ENCODE measurements at regions not wholly inside any gene's neighbourhood (a gene's known extent, or its start where the extent isn't known, plus 50 kb on each side); places are given as distances from the start of the nearest gene placed in this dataset.

DNA sequence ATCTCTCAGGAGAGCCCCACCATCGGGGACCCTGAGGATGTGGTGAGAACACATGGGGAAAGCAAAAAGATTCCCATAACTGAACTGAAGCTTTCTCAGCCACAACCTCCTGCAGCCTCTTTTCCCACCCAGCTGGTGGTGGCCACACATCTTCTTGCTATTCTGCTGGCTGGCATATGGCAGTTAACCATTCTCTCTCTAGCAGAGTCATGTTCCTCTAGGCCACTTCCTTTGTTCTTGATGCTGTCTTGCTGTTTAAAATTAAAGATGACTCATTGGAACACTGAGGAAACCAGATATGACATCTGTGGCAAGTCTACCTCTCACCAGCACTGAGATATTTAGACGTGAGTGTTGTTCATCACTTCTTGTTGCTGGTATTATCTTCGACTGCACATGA lies 180.3 kb upstream of the ROBO2 start (continued):
- TF ChIP-seq, protein P1, sequence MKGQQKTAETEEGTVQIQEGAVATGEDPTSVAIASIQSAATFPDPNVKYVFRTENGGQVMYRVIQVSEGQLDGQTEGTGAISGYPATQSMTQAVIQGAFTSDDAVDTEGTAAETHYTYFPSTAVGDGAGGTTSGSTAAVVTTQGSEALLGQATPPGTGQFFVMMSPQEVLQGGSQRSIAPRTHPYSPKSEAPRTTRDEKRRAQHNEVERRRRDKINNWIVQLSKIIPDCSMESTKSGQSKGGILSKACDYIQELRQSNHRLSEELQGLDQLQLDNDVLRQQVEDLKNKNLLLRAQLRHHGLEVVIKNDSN (IDR thresholded peaks at IDR 0.05; ENCODE audit: borderline replicate concordance, low read depth), result no peak
- no peak for TF ChIP-seq MXI1 (IDR thresholded peaks at IDR 0.05; ENCODE audit: low read depth, low read length)
- TF ChIP-seq, protein P2, sequence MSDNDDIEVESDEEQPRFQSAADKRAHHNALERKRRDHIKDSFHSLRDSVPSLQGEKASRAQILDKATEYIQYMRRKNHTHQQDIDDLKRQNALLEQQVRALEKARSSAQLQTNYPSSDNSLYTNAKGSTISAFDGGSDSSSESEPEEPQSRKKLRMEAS (IDR thresholded peaks at IDR 0.05; ENCODE audit: low read depth), result no peak
- TF ChIP-seq GATA2 (CRISPR knock-in tag; IDR thresholded peaks at IDR 0.05), result no peak
- TF ChIP-seq, protein P3, sequence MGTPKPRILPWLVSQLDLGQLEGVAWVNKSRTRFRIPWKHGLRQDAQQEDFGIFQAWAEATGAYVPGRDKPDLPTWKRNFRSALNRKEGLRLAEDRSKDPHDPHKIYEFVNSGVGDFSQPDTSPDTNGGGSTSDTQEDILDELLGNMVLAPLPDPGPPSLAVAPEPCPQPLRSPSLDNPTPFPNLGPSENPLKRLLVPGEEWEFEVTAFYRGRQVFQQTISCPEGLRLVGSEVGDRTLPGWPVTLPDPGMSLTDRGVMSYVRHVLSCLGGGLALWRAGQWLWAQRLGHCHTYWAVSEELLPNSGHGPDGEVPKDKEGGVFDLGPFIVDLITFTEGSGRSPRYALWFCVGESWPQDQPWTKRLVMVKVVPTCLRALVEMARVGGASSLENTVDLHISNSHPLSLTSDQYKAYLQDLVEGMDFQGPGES (IDR thresholded peaks at IDR 0.05; ENCODE audit: low read depth, low read length), result no peak
- TF ChIP-seq RAD21 (IDR thresholded peaks at IDR 0.05; ENCODE audit: low read length), result no peak

DNA sequence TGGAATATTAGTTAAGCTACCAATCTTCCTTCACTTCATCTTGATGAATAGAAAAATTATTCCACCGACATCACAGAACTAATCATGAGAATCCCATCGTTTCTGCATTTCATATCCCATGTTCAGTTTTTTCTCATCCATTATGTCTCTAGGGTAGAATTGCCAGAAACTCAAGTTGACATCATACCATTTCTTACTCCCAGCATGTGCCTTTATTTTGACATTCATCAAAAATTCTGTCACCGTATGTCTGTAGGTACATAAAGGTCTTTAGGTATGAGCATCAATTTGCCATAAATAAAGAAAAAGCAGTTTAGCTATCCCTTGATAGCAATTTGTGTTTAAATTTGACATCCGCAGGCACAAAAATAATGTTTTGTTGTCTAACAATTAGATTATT lies 175.5 kb upstream of the ROBO2 start:
- Histone ChIP-seq H3K9me3 (no peaks in the 10 kb centered on the region), H3K79me2 (ENCODE audit: insufficient read depth) (no peaks in the 10 kb centered on the region)
- POLR2A ChIA-PET, result no interaction called here

More for the DNA sequence above, 175.5 kb upstream of the ROBO2 start:
- CTCF ChIA-PET, result no interaction called here
- Histone ChIP-seq H4K20me1 (ENCODE audit: insufficient read depth) (no peaks in the 10 kb centered on the region), H3K27ac (ENCODE audit: low read depth in 2 of 2, low read length in 1 of 2) (no peak overlapping the region), H3K4me1 (ENCODE audit: control insufficient read depth in 1 of 2, insufficient read depth in 2 of 2, low read depth in 1 of 2, low read length in 1 of 2) (no peaks in the 10 kb centered on the region), H3K27me3 (ENCODE audit: insufficient read depth) (no peaks in the 10 kb centered on the region), H3K9ac (no peak overlapping the region), H3K36me3 (replicated peaks in 1 of 2; ENCODE audit: control insufficient read depth in 1 of 2, insufficient read depth in 2 of 2, low read length in 1 of 2) (no peaks in the 10 kb centered on the region), H3K4me2 (no peak overlapping the region), H3K9me2 (no peaks in the 10 kb centered on the region), H3F3A (replicated peaks; ENCODE audit: insufficient read depth) (no peaks in the 10 kb centered on the region), H3K4me3 (ENCODE audit: low read depth in 2 of 2, low read length in 1 of 2) (no peak overlapping the region), H2AFZ (ENCODE audit: low read depth) (no peak overlapping the region)
- 54% methylated on average over 4 of the region's 4 CpGs for WGBS (ENCODE audit: low lambda C conversion rate)
- no peak for DNase-seq
- TF ChIP-seq GATA2 (CRISPR knock-in tag; IDR thresholded peaks at IDR 0.05) (no peak), FOXJ3 (CRISPR knock-in tag; IDR thresholded peaks at IDR 0.05) (no peak), EZH2phosphoT487 (IDR thresholded peaks at IDR 0.05; ENCODE audit: borderline replicate concordance, low read depth) (no peak), RAD21 (IDR thresholded peaks at IDR 0.05; ENCODE audit: low read length) (no peak), RCOR1 (IDR thresholded peaks at IDR 0.05; ENCODE audit: low read length) (no peak), CHD2 (IDR thresholded peaks at IDR 0.05; ENCODE audit: low read length, partially characterized antibody) (no peak), POLR2AphosphoS5 (IDR thresholded peaks at IDR 0.05; ENCODE audit: low read depth, low read length) (no peak), GABPA (IDR thresholded peaks at IDR 0.05; ENCODE audit: low read depth) (no peak), YY1 (IDR thresholded peaks at IDR 0.05; ENCODE audit: low read depth) (no peak), FOSL2 (IDR thresholded peaks at IDR 0.05; ENCODE audit: borderline replicate concordance, low read depth) (no peak), TAF1 (IDR thresholded peaks at IDR 0.05; ENCODE audit: borderline replicate concordance, low read depth, low read length) (no peak)
- TF ChIP-seq, protein P4, sequence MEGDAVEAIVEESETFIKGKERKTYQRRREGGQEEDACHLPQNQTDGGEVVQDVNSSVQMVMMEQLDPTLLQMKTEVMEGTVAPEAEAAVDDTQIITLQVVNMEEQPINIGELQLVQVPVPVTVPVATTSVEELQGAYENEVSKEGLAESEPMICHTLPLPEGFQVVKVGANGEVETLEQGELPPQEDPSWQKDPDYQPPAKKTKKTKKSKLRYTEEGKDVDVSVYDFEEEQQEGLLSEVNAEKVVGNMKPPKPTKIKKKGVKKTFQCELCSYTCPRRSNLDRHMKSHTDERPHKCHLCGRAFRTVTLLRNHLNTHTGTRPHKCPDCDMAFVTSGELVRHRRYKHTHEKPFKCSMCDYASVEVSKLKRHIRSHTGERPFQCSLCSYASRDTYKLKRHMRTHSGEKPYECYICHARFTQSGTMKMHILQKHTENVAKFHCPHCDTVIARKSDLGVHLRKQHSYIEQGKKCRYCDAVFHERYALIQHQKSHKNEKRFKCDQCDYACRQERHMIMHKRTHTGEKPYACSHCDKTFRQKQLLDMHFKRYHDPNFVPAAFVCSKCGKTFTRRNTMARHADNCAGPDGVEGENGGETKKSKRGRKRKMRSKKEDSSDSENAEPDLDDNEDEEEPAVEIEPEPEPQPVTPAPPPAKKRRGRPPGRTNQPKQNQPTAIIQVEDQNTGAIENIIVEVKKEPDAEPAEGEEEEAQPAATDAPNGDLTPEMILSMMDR (IDR thresholded peaks at IDR 0.05), result no peak
- TF ChIP-seq, protein P2 (IDR thresholded peaks at IDR 0.05; ENCODE audit: low read depth), result no peak
- TF ChIP-seq, protein P5, sequence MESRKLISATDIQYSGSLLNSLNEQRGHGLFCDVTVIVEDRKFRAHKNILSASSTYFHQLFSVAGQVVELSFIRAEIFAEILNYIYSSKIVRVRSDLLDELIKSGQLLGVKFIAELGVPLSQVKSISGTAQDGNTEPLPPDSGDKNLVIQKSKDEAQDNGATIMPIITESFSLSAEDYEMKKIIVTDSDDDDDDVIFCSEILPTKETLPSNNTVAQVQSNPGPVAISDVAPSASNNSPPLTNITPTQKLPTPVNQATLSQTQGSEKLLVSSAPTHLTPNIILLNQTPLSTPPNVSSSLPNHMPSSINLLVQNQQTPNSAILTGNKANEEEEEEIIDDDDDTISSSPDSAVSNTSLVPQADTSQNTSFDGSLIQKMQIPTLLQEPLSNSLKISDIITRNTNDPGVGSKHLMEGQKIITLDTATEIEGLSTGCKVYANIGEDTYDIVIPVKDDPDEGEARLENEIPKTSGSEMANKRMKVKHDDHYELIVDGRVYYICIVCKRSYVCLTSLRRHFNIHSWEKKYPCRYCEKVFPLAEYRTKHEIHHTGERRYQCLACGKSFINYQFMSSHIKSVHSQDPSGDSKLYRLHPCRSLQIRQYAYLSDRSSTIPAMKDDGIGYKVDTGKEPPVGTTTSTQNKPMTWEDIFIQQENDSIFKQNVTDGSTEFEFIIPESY (IDR thresholded peaks at IDR 0.05; ENCODE audit: borderline replicate concordance, low read depth), result no peak
- TF ChIP-seq, protein P6, sequence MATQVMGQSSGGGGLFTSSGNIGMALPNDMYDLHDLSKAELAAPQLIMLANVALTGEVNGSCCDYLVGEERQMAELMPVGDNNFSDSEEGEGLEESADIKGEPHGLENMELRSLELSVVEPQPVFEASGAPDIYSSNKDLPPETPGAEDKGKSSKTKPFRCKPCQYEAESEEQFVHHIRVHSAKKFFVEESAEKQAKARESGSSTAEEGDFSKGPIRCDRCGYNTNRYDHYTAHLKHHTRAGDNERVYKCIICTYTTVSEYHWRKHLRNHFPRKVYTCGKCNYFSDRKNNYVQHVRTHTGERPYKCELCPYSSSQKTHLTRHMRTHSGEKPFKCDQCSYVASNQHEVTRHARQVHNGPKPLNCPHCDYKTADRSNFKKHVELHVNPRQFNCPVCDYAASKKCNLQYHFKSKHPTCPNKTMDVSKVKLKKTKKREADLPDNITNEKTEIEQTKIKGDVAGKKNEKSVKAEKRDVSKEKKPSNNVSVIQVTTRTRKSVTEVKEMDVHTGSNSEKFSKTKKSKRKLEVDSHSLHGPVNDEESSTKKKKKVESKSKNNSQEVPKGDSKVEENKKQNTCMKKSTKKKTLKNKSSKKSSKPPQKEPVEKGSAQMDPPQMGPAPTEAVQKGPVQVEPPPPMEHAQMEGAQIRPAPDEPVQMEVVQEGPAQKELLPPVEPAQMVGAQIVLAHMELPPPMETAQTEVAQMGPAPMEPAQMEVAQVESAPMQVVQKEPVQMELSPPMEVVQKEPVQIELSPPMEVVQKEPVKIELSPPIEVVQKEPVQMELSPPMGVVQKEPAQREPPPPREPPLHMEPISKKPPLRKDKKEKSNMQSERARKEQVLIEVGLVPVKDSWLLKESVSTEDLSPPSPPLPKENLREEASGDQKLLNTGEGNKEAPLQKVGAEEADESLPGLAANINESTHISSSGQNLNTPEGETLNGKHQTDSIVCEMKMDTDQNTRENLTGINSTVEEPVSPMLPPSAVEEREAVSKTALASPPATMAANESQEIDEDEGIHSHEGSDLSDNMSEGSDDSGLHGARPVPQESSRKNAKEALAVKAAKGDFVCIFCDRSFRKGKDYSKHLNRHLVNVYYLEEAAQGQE (IDR thresholded peaks at IDR 0.05; ENCODE audit: low read depth, low read length), result no peak
- TF ChIP-seq, protein P3 (IDR thresholded peaks at IDR 0.05; ENCODE audit: low read depth, low read length), result no peak
